Lower lobe of right lung (tissue), 2 donors: ENCODE measurements at regions not wholly inside any gene's neighbourhood (a gene's known extent, or its start where the extent isn't known, plus 50 kb on each side); places are given as distances from the start of the nearest gene placed in this dataset.
"Not testable (repeated sequence)": the region's sequence is repeated elsewhere in the genome, so short reads cannot be mapped to it uniquely, and the experiment has no call there.

ENCODE experiments used
- ATAC-seq, 2 donors: fragments of 200-7000 bp; cut with Tn5 transposase; one replicate each; pipeline ENCODE4 v1.9.1; 2020 to 2022; ENCODE audit warnings: mild to moderate bottlenecking in 2 of 2, moderate library complexity in 2 of 2
- DNase-seq: peaks from one replicate; pipeline ENCODE4 v3.0.0-alpha.2; 2020
- H3K27ac ChIP-seq: fragments of 200-600 bp; one replicate; pipeline ENCODE4 v1.8.0; 2022
- H3K27me3 ChIP-seq: fragments of 200-600 bp; one replicate; pipeline ENCODE4 v1.8.0; 2022; ENCODE audit warnings: low read depth
- H3K36me3 ChIP-seq: fragments of 200-600 bp; one replicate; pipeline ENCODE4 v1.8.0; 2022; ENCODE audit warnings: mild to moderate bottlenecking
- H3K4me1 ChIP-seq: fragments of 200-600 bp; one replicate; pipeline ENCODE4 v1.8.0; 2022
- H3K4me3 ChIP-seq: fragments of 200-600 bp; one replicate; pipeline ENCODE4 v1.8.0; 2022; ENCODE audit warnings: mild to moderate bottlenecking
- H3K9me3 ChIP-seq: fragments of 200-600 bp; one replicate; pipeline ENCODE4 v1.8.0; 2022
- CTCF ChIP-seq: fragments of 200-600 bp; IDR thresholded peaks from one replicate; pipeline ENCODE4 v1.8.0; 2022; ENCODE audit warnings: antibody characterized with exemption, mild to moderate bottlenecking
- intact Hi-C: fragments of 100-400 bp; cut with DNase I; formaldehyde crosslinking; loops from one replicate; pipeline ENCODE4 v1.11.0; 2022
- donor health status: DM: no; HTN: yes; CAD: no; lungs with severe emphysema.

GRCh38 chr17:6261466-6261865, 173.5 kb downstream of the AIPL1 start:
- DNase-seq = no peak
- no peak for TF ChIP-seq CTCF
- no peaks in the 10 kb centered on the region for H3K36me3 ChIP-seq
- no peaks in the 10 kb centered on the region for H3K9me3 ChIP-seq
- H3K27me3 ChIP-seq = no peaks in the 10 kb centered on the region
- intact Hi-C loops = no loop called here
- H3K4me3 ChIP-seq = no peak overlapping the region
- H3K4me1 ChIP-seq = no peaks in the 10 kb centered on the region
- no peak overlapping the region for H3K27ac ChIP-seq
- no peak for ATAC-seq

GRCh38 chr17:6259899-6260298, 175.0 kb downstream of the AIPL1 start:
- TF ChIP-seq CTCF = no peak
- Histone ChIP-seq H3K36me3 (no peaks in the 10 kb centered on the region), H3K4me3 (no peak overlapping the region), H3K27me3 (no peaks in the 10 kb centered on the region), H3K9me3 (no peaks in the 10 kb centered on the region), H3K27ac (no peak overlapping the region), H3K4me1 (no peaks in the 10 kb centered on the region)
- ATAC-seq = no peak
- DNase-seq = no peak
- intact Hi-C loops = no loop called here

- no peak overlapping the region for H3K4me3 ChIP-seq
- H3K27me3 ChIP-seq = no peaks in the 10 kb centered on the region
- no peak for ATAC-seq
- TF ChIP-seq CTCF = no peak
- H3K4me1 ChIP-seq = no peaks in the 10 kb centered on the region
- no peaks in the 10 kb centered on the region for H3K9me3 ChIP-seq
- no peak for DNase-seq
- H3K27ac ChIP-seq = no peak overlapping the region
- intact Hi-C loops = no loop called here
- H3K36me3 ChIP-seq = no peaks in the 10 kb centered on the region
Measured at GRCh38 chr17:6257336-6257735, 177.6 kb downstream of the AIPL1 start.

GRCh38 chr17:6255322-6255721, 179.6 kb downstream of the AIPL1 start:
- intact Hi-C loops = no loop called here
- no peak for DNase-seq
- H3K27me3 ChIP-seq = no peaks in the 10 kb centered on the region

GRCh38 chr17:6254036-6254435, 180.9 kb downstream of the AIPL1 start:
- Histone ChIP-seq H3K4me3 (no peak overlapping the region), H3K4me1 (no peaks in the 10 kb centered on the region), H3K27ac (no peak overlapping the region), H3K27me3 (no peaks in the 10 kb centered on the region), H3K36me3 (no peaks in the 10 kb centered on the region), H3K9me3 (no peaks in the 10 kb centered on the region)
- intact Hi-C loops = no loop called here
- ATAC-seq = no peak
- DNase-seq = no peak
- no peak for TF ChIP-seq CTCF

More at GRCh38 chr17:6255322-6255721, 179.6 kb downstream of the AIPL1 start:
- no peak overlapping the region for H3K27ac ChIP-seq
- no peaks in the 10 kb centered on the region for H3K9me3 ChIP-seq
- no peak for TF ChIP-seq CTCF
- no peak overlapping the region for H3K4me3 ChIP-seq
- H3K36me3 ChIP-seq = no peaks in the 10 kb centered on the region
- no peaks in the 10 kb centered on the region for H3K4me1 ChIP-seq
- no peak for ATAC-seq

- H3K27ac ChIP-seq, H3K4me1 ChIP-seq, DNase-seq, ATAC-seq, H3K9me3 ChIP-seq, H3K4me3 ChIP-seq, intact Hi-C loops, H3K27me3 ChIP-seq, H3K36me3 ChIP-seq: not testable (repeated sequence)
Measured at GRCh38 chr17:6251640-6252039, 181.5 kb downstream of the WSCD1 start.
